Prostate gland (tissue), 2 donors: ENCODE measurements at regions not wholly inside any gene's neighbourhood (a gene's known extent, or its start where the extent isn't known, plus 50 kb on each side); places are given as distances from the start of the nearest gene placed in this dataset.

Experiments
- CTCF ChIP-seq, 4 experiments: fragments of 200-600 bp in 2 of 4; fragments of 450-650 bp in 2 of 4; sonication (generic) in 2 of 4; IDR thresholded peaks; 1 replicate in 3 of 4; 2 replicates in 1 of 4; pipeline ENCODE4 v1.5.1; 2016 to 2019; ENCODE audit warnings: antibody characterized with exemption in 4 of 4, mild to moderate bottlenecking in 2 of 4, moderate library complexity in 2 of 4
- POLR2A ChIP-seq: fragments of 450-650 bp; IDR thresholded peaks from one replicate; pipeline ENCODE4 v1.6.1; 2016; ENCODE audit warnings: antibody characterized with exemption, mild to moderate bottlenecking
- POLR2AphosphoS5 ChIP-seq: sonication (generic); formaldehyde crosslinking; IDR thresholded peaks from one replicate; pipeline ENCODE4 v1.6.1; 2017; ENCODE audit warnings: antibody characterized with exemption

- TF ChIP-seq POLR2A (no peak), CTCF (IDR thresholded peaks at IDR 0.05) (no peak), POLR2AphosphoS5 (no peak)
These were observed 157.5 kb downstream of the UNC5CL start for GRCh38 chr6:40881501-40881900.
